D721Med (cell line): ENCODE measurements at regions not wholly inside any gene's neighbourhood (a gene's known extent, or its start where the extent isn't known, plus 50 kb on each side); places are given as distances from the start of the nearest gene placed in this dataset.

Source experiments
- DNase-seq: peaks from one replicate; pipeline ENCODE4 v3.0.0; 2011; ENCODE audit warnings: low spot score; ENCODE audit not compliant: insufficient read length
- FAIRE-seq: peaks from 2 replicates; lab custom pipeline; 2011; peaks lifted over from hg19 to GRCh38; lab: Jason Lieb, UNC
- TF ChIP-seq, protein P1 (sequence below): IDR thresholded peaks from 2 replicates; pipeline ENCODE4 v1.5.1; 2012; ENCODE audit warnings: mild to moderate bottlenecking, control low read depth; ENCODE audit not compliant: insufficient read depth; ENCODE audit errors: missing control alignments

DNA sequence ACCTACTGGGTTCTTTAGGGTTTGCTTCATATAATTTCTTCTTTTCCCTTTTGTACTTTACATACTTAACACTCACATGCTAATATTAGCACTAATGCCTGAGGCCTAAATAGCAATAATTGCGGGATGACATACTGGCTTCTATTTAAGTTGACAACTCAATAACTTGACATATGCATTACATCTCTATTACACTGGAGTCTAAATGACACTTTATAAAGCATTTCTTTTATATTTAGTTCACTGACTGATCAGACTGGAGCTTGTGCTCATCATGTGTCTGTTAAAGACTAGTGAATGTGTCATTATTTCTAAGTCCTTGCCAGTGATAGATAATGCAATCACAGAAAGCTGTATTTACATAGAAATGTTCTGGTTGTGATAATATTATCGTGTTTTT lies 472.1 kb upstream of the SEMA3A start:
- FAIRE-seq (no peak), DNase-seq (no peak)
- TF ChIP-seq, protein P1, sequence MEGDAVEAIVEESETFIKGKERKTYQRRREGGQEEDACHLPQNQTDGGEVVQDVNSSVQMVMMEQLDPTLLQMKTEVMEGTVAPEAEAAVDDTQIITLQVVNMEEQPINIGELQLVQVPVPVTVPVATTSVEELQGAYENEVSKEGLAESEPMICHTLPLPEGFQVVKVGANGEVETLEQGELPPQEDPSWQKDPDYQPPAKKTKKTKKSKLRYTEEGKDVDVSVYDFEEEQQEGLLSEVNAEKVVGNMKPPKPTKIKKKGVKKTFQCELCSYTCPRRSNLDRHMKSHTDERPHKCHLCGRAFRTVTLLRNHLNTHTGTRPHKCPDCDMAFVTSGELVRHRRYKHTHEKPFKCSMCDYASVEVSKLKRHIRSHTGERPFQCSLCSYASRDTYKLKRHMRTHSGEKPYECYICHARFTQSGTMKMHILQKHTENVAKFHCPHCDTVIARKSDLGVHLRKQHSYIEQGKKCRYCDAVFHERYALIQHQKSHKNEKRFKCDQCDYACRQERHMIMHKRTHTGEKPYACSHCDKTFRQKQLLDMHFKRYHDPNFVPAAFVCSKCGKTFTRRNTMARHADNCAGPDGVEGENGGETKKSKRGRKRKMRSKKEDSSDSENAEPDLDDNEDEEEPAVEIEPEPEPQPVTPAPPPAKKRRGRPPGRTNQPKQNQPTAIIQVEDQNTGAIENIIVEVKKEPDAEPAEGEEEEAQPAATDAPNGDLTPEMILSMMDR = no peak

DNA sequence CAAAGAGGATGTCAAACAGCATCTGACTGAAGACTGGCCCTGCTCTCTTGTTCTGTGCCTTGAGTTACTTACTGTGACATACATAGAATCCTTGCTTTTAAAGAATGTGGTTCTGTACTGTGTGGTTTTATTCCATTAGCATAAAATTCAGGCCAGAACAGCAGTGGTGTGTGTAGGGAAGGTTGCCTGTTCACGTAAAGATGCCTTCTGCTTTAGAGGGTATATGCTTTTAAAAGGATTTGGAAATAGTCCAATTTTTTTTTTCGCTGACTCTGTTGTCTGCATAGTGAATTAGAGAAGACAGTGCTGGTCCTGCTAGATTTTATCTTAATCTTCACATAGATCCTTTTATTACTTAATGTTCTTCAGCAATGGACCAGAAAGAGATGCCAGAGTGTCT lies 470.8 kb upstream of the SEMA3A start:
- DNase-seq = no peak
- FAIRE-seq = no peak
- TF ChIP-seq, protein P1 = no peak

DNA sequence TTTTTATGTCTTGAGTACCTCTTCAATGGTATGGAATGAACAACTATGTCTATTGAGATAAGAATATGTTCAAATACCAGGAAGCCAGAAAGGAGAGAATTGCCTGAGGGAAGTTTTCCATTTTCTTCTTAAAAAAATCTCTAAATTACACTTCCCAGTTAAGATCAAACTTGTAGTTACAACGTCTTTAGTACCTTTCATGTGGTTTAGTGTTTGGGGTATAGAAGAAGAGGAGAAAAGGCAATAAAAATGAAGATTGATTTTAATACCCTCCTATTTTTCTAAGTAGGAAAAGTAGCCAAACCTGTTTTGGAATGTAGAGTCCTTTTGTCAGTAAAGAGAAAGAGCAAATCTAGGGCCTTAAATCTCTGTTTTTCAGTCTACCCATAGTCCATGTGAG lies 470.0 kb upstream of the SEMA3A start:
- TF ChIP-seq, protein P1 = no peak
- no peak for FAIRE-seq
- DNase-seq = no peak

DNA sequence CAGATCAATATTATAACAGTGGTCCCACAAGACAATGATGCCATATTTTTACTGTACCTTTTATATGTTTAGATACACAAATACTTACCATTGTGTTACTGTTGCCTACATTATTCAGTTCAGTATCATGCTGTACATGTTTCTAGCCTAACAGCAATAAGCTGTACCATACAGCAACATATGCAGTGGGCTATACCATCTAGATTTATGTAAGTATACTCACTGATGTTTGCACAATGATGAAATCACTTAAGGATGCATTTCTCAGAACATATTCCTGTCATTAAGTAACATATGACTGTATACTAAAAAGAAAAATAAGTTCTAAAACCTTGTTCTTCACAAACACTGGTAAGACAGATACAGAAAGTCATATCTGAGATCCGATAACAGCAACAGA lies 468.6 kb upstream of the SEMA3A start:
- DNase-seq (no peak), FAIRE-seq (no peak)
- TF ChIP-seq, protein P1 = no peak

DNA sequence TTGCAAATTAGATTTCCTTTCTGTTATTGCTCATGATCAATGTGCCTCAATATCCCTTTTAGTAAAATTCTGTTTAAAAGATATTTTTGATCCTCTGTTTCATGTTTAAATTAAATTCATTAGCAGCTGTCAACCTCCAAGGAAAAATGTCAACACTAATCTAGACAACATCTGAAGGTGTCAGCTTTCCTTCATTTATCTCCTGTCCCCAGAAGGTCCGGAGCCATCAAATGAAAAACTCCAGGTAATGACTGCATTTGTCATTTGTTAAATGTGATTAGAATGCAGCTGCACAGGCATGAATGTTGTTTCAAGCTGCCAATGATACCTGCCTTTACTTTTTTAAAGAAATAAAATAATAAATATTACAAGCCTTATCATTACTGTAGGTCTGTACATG lies 463.7 kb upstream of the SEMA3A start:
- FAIRE-seq = no peak
- TF ChIP-seq, protein P1 = no peak
- DNase-seq = no peak

DNA sequence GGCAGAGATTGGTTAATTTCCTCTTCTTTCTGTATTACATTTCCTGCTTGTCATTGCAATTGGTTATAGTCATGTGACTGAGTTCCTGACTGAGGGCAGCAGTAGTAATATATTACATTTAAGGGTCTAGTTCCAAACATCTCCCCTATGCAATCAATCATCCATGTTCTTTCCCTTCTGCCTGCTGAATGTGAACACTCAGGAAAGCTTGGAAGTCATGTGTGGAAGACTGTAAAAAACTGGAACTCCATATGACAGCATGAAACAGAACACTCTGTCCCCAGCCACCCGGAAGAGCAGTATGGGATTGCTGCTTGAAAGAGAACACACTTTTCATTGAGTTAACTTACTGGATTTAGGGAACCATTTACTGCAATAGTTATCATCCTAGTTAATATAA lies 459.7 kb upstream of the SEMA3A start:
- TF ChIP-seq, protein P1 = no peak
- DNase-seq (no peak), FAIRE-seq (no peak)

DNA sequence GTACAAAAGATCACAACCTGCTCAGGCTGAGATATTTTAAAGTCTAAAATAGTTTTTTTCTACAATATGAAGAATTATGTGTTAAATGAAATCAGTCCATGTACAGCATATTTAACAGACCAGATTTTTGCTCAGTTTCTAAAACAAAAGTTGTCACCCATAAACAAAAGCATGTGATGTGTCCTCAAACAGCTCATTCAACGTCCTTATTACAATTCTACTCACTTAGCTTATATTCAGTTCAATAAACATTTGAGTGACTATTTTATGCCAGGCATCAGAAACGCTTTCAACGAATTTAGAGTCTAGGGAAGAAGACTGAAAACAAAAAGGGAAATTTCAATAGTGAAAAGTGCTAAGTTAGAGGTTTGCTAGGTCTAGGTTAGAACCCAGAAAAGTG lies 457.3 kb upstream of the SEMA3A start:
- no peak for DNase-seq
- TF ChIP-seq, protein P1 = no peak
- FAIRE-seq = no peak
